Hematopoietic multipotent progenitor cell treated with erythropoietin and hydrocortisone succinate and interleukin-3 and kit ligand, for 17 days (in vitro differentiated cells): ENCODE measurements at regions not wholly inside any gene's neighbourhood (a gene's known extent, or its start where the extent isn't known, plus 50 kb on each side); places are given as distances from the start of the nearest gene placed in this dataset.
"Not testable (repeated sequence)": the region's sequence is repeated elsewhere in the genome, so short reads cannot be mapped to it uniquely, and the experiment has no call there.

Experiments
- DNase-seq: peaks from one replicate; pipeline ENCODE4 v3.0.0-alpha.2; 2015; ENCODE audit warnings: low spot score

- DNase-seq = no peak
Observed at GRCh38 chr13:50130123-50130946, 115.1 kb downstream of the KCNRG start.

GRCh38 chr13:50131920-50132903 is 117.0 kb downstream of the KCNRG start:
- DNase-seq = no peak

- no peak for DNase-seq
Observed at GRCh38 chr13:50132904-50133357, 117.7 kb downstream of the KCNRG start.

- DNase-seq = no peak
Observed at GRCh38 chr13:50133358-50133953, 118.2 kb downstream of the KCNRG start.

- no peak for DNase-seq
Observed at GRCh38 chr13:50136226-50136625, 121.0 kb downstream of the KCNRG start.

- DNase-seq = no peak
Observed at GRCh38 chr13:50136678-50137077, 121.4 kb downstream of the KCNRG start.

GRCh38 chr13:50139435-50139934 is 124.2 kb downstream of the KCNRG start:
- DNase-seq = not testable (repeated sequence)

GRCh38 chr13:50140153-50140552 is 124.9 kb downstream of the KCNRG start:
- no peak for DNase-seq

GRCh38 chr13:50140581-50141374 is 125.5 kb downstream of the KCNRG start:
- no peak for DNase-seq

GRCh38 chr13:50141375-50141975 is 126.2 kb downstream of the KCNRG start:
- DNase-seq = no peak

- no peak for DNase-seq
Observed at GRCh38 chr13:50144246-50145160, 129.3 kb downstream of the KCNRG start.

- no peak for DNase-seq
Observed at GRCh38 chr13:50149214-50149613, 134.0 kb downstream of the KCNRG start.

GRCh38 chr13:50149932-50150331 is 134.7 kb downstream of the KCNRG start:
- DNase-seq = peak; percentile 36

- no peak for DNase-seq
Observed at GRCh38 chr13:50152224-50152623, 137.0 kb downstream of the KCNRG start.

GRCh38 chr13:50152655-50153309 is 137.5 kb downstream of the KCNRG start:
- no peak for DNase-seq

- DNase-seq = no peak
Observed at GRCh38 chr13:50153401-50153800, 138.2 kb downstream of the KCNRG start.

- no peak for DNase-seq
Observed at GRCh38 chr13:50153876-50154275, 138.6 kb downstream of the KCNRG start.

- DNase-seq = no peak
Observed at GRCh38 chr13:50154697-50155096, 139.5 kb downstream of the KCNRG start.

- DNase-seq = no peak
Observed at GRCh38 chr13:50156140-50156539, 140.9 kb downstream of the KCNRG start.
